ENCODE measurements at regions not wholly inside any gene's neighbourhood (a gene's known extent, or its start where the extent isn't known, plus 50 kb on each side); places are given as distances from the start of the nearest gene placed in this dataset.

GRCh38 chr18:48460929-48461583 lies 51.9 kb upstream of the ZBTB7C start:
- TF ChIP-seq, protein P1, sequence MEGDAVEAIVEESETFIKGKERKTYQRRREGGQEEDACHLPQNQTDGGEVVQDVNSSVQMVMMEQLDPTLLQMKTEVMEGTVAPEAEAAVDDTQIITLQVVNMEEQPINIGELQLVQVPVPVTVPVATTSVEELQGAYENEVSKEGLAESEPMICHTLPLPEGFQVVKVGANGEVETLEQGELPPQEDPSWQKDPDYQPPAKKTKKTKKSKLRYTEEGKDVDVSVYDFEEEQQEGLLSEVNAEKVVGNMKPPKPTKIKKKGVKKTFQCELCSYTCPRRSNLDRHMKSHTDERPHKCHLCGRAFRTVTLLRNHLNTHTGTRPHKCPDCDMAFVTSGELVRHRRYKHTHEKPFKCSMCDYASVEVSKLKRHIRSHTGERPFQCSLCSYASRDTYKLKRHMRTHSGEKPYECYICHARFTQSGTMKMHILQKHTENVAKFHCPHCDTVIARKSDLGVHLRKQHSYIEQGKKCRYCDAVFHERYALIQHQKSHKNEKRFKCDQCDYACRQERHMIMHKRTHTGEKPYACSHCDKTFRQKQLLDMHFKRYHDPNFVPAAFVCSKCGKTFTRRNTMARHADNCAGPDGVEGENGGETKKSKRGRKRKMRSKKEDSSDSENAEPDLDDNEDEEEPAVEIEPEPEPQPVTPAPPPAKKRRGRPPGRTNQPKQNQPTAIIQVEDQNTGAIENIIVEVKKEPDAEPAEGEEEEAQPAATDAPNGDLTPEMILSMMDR (conservative IDR thresholded peaks at IDR 0.05; ENCODE audit: low read depth in 2 of 2) = no peak
- TF ChIP-seq POLR2AphosphoS5 (IDR thresholded peaks at IDR 0.05; ENCODE audit: low read depth) (no peak), CREB1 (CRISPR knock-in tag; IDR thresholded peaks at IDR 0.05; ENCODE audit: low read depth) (no peak), EZH2 (IDR thresholded peaks at IDR 0.05; ENCODE audit: low read depth, unreplicated experiment) (no peak), REST (IDR thresholded peaks at IDR 0.05; ENCODE audit: unreplicated experiment) (no peak), EZH2phosphoT487 (IDR thresholded peaks at IDR 0.05; ENCODE audit: unreplicated experiment) (no peak)
